HepG2 (cell line): ENCODE measurements at regions not wholly inside any gene's neighbourhood (a gene's known extent, or its start where the extent isn't known, plus 50 kb on each side); places are given as distances from the start of the nearest gene placed in this dataset.

Source experiments
- ATRX ChIP-seq: sonication (generic); formaldehyde crosslinking; IDR thresholded peaks from 2 replicates; pipeline ENCODE4 v1.4.0; 2020; ENCODE audit warnings: missing genetic modification reagents, borderline replicate concordance
- JUND ChIP-seq: sonication (generic); formaldehyde crosslinking; IDR thresholded peaks from 2 replicates; pipeline ENCODE4 v1.8.0; 2022; ENCODE audit warnings: mild to moderate bottlenecking, missing genetic modification reagents
- KMT2B ChIP-seq: IDR thresholded peaks from 2 replicates; pipeline ENCODE4 v1.6.1; 2016; ENCODE audit warnings: missing genetic modification reagents, missing compliant biosample characterization
- LCORL ChIP-seq, 2 experiments: fragments of 450-650 bp in 1 of 2; sonication (generic) in 1 of 2; formaldehyde crosslinking in 1 of 2; IDR thresholded peaks; 2 replicates each; pipeline versions ENCODE4 v1.5.0 to v1.6.1; 2017 to 2020; ENCODE audit warnings: antibody characterized with exemption in 1 of 2, missing genetic modification reagents in 1 of 2
- NCOA2 ChIP-seq: sonication (generic); formaldehyde crosslinking; IDR thresholded peaks from 2 replicates; pipeline ENCODE4 v1.8.0; 2022; ENCODE audit warnings: inconsistent platforms
- PHB2 ChIP-seq: fragments of 450-650 bp; IDR thresholded peaks from 2 replicates; pipeline ENCODE4 v1.6.1; 2018; ENCODE audit not compliant: partially characterized antibody
- RORA ChIP-seq: sonication (generic); formaldehyde crosslinking; IDR thresholded peaks from 2 replicates; pipeline ENCODE4 v1.5.0; 2020; ENCODE audit warnings: mild to moderate bottlenecking, missing genetic modification reagents, moderate library complexity
- SALL2 ChIP-seq: sonication (generic); formaldehyde crosslinking; IDR thresholded peaks from 2 replicates; pipeline ENCODE4 v1.8.1; 2023; ENCODE audit warnings: mild to moderate bottlenecking, missing genetic modification reagents, inconsistent platforms
- SSRP1 ChIP-seq: IDR thresholded peaks from 2 replicates; pipeline ENCODE4 v1.6.1; 2016; ENCODE audit warnings: control low read depth
- ZNF3 ChIP-seq: IDR thresholded peaks from 2 replicates; pipeline ENCODE4 v1.7.0; 2017; ENCODE audit warnings: inconsistent platforms
- ZNF407 ChIP-seq: sonication (generic); formaldehyde crosslinking; IDR thresholded peaks from one replicate; pipeline ENCODE4 v1.5.1; 2020; ENCODE audit warnings: mild to moderate bottlenecking, missing genetic modification reagents; ENCODE audit errors: not compliant biosample characterization
- ZNF441 ChIP-seq: sonication (generic); formaldehyde crosslinking; IDR thresholded peaks from 2 replicates; pipeline ENCODE4 v1.7.0; 2021; ENCODE audit warnings: missing genetic modification reagents, borderline replicate concordance

DNA sequence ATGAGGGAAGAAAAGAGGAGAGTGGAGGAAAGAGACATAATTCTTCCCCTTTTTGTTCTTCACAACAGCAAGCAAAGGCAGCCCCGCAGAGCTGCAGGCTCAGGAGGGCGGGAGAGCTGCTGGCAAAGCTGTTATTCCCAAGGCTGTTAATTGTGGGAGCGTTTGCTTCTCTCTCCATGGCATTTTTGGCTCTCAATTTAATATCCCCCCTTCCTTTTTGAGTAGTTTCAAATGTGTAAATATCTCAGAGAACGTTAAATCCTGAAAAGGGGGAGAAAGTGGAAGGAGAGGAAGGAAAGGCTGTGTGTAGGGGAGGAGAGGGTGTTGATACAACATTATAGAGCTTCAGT lies 165.7 kb downstream of the NSG2 start (continued):
- TF ChIP-seq ZNF441 (CRISPR knock-in tag) (no peak), JUND (CRISPR knock-in tag) (no peak), NCOA2 (CRISPR knock-in tag) (no peak), ZNF3 (CRISPR knock-in tag) (no peak), ZNF407 (CRISPR knock-in tag) (no peak), LCORL (IDR thresholded peaks at IDR 0.05) (no peak), LCORL (CRISPR knock-in tag; IDR thresholded peaks at IDR 0.05) (no peak), SSRP1 (CRISPR knock-in tag) (no peak), PHB2 (no peak), KMT2B (CRISPR knock-in tag) (no peak), RORA (CRISPR knock-in tag) (no peak), SALL2 (CRISPR knock-in tag) (no peak), ATRX (CRISPR knock-in tag) (no peak)
